CD4-positive, alpha-beta T cell treated with Interferon gamma for 1 hour (primary cell): ENCODE measurements at regions not wholly inside any gene's neighbourhood (a gene's known extent, or its start where the extent isn't known, plus 50 kb on each side); places are given as distances from the start of the nearest gene placed in this dataset.

Source experiments
- DNase-seq: peaks from one replicate; pipeline ENCODE4 v3.0.0-alpha.2; 2020

GRCh38 chrX:69362856-69363255, 141.3 kb upstream of the NALF2 start:
- no peak for DNase-seq

- DNase-seq = no peak
Observed at GRCh38 chrX:69362354-69362753, 141.8 kb upstream of the NALF2 start.

- no peak for DNase-seq
Observed at GRCh38 chrX:69361311-69361845, 142.7 kb upstream of the NALF2 start.

GRCh38 chrX:69357317-69357716, 146.8 kb upstream of the NALF2 start:
- no peak for DNase-seq

- no peak for DNase-seq
Observed at GRCh38 chrX:69324851-69325250, 159.6 kb upstream of the PJA1 start.

GRCh38 chrX:69323786-69324720, 158.8 kb upstream of the PJA1 start:
- no peak for DNase-seq

GRCh38 chrX:69321789-69322188, 156.5 kb upstream of the PJA1 start:
- DNase-seq = no peak

- DNase-seq = no peak
Observed at GRCh38 chrX:69321006-69321655, 155.9 kb upstream of the PJA1 start.

GRCh38 chrX:69320116-69320515, 154.9 kb upstream of the PJA1 start:
- DNase-seq = no peak

- no peak for DNase-seq
Observed at GRCh38 chrX:69319376-69319775, 154.1 kb upstream of the PJA1 start.

- DNase-seq = no peak
Observed at GRCh38 chrX:69318651-69319340, 153.5 kb upstream of the PJA1 start.

GRCh38 chrX:69317721-69318120, 152.5 kb upstream of the PJA1 start:
- no peak for DNase-seq

GRCh38 chrX:69314436-69315348, 149.4 kb upstream of the PJA1 start:
- DNase-seq = no peak

- DNase-seq = no peak
Observed at GRCh38 chrX:69313617-69314290, 148.5 kb upstream of the PJA1 start.

GRCh38 chrX:69311936-69312670, 146.8 kb upstream of the PJA1 start:
- no peak for DNase-seq

GRCh38 chrX:69309074-69309792, 144.0 kb upstream of the PJA1 start:
- no peak for DNase-seq

GRCh38 chrX:69307756-69308155, 142.5 kb upstream of the PJA1 start:
- DNase-seq = no peak

- no peak for DNase-seq
Observed at GRCh38 chrX:69307029-69307428, 141.8 kb upstream of the PJA1 start.

- DNase-seq = no peak
Observed at GRCh38 chrX:69306063-69306404, 140.8 kb upstream of the PJA1 start.

GRCh38 chrX:69305333-69306062, 140.2 kb upstream of the PJA1 start:
- DNase-seq = no peak
